GM12878 (cell line): ENCODE measurements at regions not wholly inside any gene's neighbourhood (a gene's known extent, or its start where the extent isn't known, plus 50 kb on each side); places are given as distances from the start of the nearest gene placed in this dataset.

Experiments used
- ATF2 ChIP-seq: IDR thresholded peaks from 2 replicates; pipeline ENCODE4 v1.6.1; 2012; ENCODE audit warnings: low read length, inconsistent platforms
- CREB1 ChIP-seq: IDR thresholded peaks from 2 replicates; pipeline ENCODE4 v1.6.1; 2012; ENCODE audit warnings: low read depth, mild to moderate bottlenecking, inconsistent platforms
- CTCF ChIP-seq, 3 experiments: IDR thresholded peaks in 2 of 3; conservative IDR thresholded peaks in 1 of 3; 2 replicates each; pipeline ENCODE4 v1.5.1; 2011; ENCODE audit warnings: low read depth in 3 of 3, low read length in 3 of 3, mild to moderate bottlenecking in 3 of 3, control low read depth in 2 of 3, moderate library complexity in 2 of 3, inconsistent platforms in 1 of 3, mixed read lengths in 1 of 3; ENCODE audit not compliant: control insufficient read depth in 2 of 3, insufficient read depth in 1 of 3; ENCODE audit errors: extremely low read depth in 1 of 3
- EP300 ChIP-seq, 2 experiments: fragments of 150-350 bp in 1 of 2; IDR thresholded peaks; 2 replicates each; pipeline ENCODE4 v1.6.1; 2011 to 2012; ENCODE audit warnings: low read depth in 2 of 2, low read length in 2 of 2, borderline replicate concordance in 1 of 2, improper control_type of control experiment in 1 of 2, inconsistent platforms in 1 of 2; ENCODE audit not compliant: control insufficient read depth in 1 of 2
- RAD21 ChIP-seq: IDR thresholded peaks from 2 replicates; pipeline ENCODE4 v1.6.1; 2011; ENCODE audit warnings: mild to moderate bottlenecking, low read depth, low read length, moderate library complexity; ENCODE audit not compliant: insufficient read depth
- RFX5 ChIP-seq: IDR thresholded peaks from 2 replicates; pipeline ENCODE4 v1.6.1; 2011; ENCODE audit warnings: low read depth, low read length, improper control_type of control experiment
- SP1 ChIP-seq: IDR thresholded peaks from one replicate; pipeline ENCODE4 v1.6.1; 2011; ENCODE audit warnings: low read depth, low read length
- SREBF2 ChIP-seq: IDR thresholded peaks from 2 replicates; pipeline ENCODE4 v1.6.1; 2012; ENCODE audit warnings: mild to moderate bottlenecking, low read length

GRCh38 chr2:12665334-12665733, 51.4 kb upstream of the TRIB2 start:
- TF ChIP-seq RAD21 = no peak
- no peak for TF ChIP-seq CREB1
- TF ChIP-seq RFX5 = no peak
- no peak for TF ChIP-seq SP1
- no peak for TF ChIP-seq CTCF (IDR thresholded peaks at IDR 0.05 in 2 of 3, conservative IDR thresholded peaks at IDR 0.05 in 1 of 3; ENCODE audit: control insufficient read depth in 2 of 3, extremely low read depth in 1 of 3, insufficient read depth in 1 of 3, low read depth in 3 of 3, low read length in 3 of 3)
- TF ChIP-seq EP300 (IDR thresholded peaks at IDR 0.05; ENCODE audit: borderline replicate concordance in 1 of 2, control insufficient read depth in 1 of 2, low read depth in 2 of 2, low read length in 2 of 2) = no peak
- TF ChIP-seq ATF2 = no peak
- no peak for TF ChIP-seq SREBF2
